H1 (cell line): ENCODE measurements at regions not wholly inside any gene's neighbourhood (a gene's known extent, or its start where the extent isn't known, plus 50 kb on each side); places are given as distances from the start of the nearest gene placed in this dataset.

ENCODE experiments used
- TF ChIP-seq, protein P1 (sequence below): fragments of 300-600 bp; sonication (generic); IDR thresholded peaks from 2 replicates; pipeline ENCODE4 v1.7.1; 2012; ENCODE audit warnings: low read length, moderate library complexity, mild to moderate bottlenecking, inconsistent platforms; ENCODE audit not compliant: insufficient replicate concordance

DNA sequence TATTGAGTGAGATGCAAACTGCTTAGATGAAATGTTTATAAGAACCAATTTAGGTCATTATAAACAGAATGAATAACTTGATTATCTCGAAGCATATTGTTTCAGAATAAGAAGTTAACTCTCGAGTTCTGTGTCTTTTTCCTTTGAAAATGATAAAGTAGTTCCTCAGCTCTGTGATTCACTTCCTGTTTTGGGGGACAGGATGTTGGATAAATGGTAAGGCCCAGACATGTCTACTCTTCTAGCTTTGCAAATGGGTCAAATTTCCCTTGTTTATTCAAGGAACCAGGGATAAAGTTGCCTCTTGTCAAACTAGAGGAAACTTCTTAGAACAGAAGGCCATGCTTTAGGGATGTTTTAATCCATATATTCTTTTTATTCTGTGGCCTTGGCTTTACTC is 246.9 kb downstream of the SOX4 start (continued):
- TF ChIP-seq, protein P1, sequence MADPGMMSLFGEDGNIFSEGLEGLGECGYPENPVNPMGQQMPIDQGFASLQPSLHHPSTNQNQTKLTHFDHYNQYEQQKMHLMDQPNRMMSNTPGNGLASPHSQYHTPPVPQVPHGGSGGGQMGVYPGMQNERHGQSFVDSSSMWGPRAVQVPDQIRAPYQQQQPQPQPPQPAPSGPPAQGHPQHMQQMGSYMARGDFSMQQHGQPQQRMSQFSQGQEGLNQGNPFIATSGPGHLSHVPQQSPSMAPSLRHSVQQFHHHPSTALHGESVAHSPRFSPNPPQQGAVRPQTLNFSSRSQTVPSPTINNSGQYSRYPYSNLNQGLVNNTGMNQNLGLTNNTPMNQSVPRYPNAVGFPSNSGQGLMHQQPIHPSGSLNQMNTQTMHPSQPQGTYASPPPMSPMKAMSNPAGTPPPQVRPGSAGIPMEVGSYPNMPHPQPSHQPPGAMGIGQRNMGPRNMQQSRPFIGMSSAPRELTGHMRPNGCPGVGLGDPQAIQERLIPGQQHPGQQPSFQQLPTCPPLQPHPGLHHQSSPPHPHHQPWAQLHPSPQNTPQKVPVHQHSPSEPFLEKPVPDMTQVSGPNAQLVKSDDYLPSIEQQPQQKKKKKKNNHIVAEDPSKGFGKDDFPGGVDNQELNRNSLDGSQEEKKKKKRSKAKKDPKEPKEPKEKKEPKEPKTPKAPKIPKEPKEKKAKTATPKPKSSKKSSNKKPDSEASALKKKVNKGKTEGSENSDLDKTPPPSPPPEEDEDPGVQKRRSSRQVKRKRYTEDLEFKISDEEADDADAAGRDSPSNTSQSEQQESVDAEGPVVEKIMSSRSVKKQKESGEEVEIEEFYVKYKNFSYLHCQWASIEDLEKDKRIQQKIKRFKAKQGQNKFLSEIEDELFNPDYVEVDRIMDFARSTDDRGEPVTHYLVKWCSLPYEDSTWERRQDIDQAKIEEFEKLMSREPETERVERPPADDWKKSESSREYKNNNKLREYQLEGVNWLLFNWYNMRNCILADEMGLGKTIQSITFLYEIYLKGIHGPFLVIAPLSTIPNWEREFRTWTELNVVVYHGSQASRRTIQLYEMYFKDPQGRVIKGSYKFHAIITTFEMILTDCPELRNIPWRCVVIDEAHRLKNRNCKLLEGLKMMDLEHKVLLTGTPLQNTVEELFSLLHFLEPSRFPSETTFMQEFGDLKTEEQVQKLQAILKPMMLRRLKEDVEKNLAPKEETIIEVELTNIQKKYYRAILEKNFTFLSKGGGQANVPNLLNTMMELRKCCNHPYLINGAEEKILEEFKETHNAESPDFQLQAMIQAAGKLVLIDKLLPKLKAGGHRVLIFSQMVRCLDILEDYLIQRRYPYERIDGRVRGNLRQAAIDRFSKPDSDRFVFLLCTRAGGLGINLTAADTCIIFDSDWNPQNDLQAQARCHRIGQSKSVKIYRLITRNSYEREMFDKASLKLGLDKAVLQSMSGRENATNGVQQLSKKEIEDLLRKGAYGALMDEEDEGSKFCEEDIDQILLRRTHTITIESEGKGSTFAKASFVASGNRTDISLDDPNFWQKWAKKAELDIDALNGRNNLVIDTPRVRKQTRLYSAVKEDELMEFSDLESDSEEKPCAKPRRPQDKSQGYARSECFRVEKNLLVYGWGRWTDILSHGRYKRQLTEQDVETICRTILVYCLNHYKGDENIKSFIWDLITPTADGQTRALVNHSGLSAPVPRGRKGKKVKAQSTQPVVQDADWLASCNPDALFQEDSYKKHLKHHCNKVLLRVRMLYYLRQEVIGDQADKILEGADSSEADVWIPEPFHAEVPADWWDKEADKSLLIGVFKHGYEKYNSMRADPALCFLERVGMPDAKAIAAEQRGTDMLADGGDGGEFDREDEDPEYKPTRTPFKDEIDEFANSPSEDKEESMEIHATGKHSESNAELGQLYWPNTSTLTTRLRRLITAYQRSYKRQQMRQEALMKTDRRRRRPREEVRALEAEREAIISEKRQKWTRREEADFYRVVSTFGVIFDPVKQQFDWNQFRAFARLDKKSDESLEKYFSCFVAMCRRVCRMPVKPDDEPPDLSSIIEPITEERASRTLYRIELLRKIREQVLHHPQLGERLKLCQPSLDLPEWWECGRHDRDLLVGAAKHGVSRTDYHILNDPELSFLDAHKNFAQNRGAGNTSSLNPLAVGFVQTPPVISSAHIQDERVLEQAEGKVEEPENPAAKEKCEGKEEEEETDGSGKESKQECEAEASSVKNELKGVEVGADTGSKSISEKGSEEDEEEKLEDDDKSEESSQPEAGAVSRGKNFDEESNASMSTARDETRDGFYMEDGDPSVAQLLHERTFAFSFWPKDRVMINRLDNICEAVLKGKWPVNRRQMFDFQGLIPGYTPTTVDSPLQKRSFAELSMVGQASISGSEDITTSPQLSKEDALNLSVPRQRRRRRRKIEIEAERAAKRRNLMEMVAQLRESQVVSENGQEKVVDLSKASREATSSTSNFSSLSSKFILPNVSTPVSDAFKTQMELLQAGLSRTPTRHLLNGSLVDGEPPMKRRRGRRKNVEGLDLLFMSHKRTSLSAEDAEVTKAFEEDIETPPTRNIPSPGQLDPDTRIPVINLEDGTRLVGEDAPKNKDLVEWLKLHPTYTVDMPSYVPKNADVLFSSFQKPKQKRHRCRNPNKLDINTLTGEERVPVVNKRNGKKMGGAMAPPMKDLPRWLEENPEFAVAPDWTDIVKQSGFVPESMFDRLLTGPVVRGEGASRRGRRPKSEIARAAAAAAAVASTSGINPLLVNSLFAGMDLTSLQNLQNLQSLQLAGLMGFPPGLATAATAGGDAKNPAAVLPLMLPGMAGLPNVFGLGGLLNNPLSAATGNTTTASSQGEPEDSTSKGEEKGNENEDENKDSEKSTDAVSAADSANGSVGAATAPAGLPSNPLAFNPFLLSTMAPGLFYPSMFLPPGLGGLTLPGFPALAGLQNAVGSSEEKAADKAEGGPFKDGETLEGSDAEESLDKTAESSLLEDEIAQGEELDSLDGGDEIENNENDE: no peak
